Activated CD4-positive, alpha-beta T cell treated with anti-CD3 and anti-CD28 coated beads, Interleukin-10, Interleukin-2, amounts not matched to agents 100 ng/mL and 50 ng/mL, durations not matched to agents 16 hours and 8 hours (primary cell): ENCODE measurements at regions not wholly inside any gene's neighbourhood (a gene's known extent, or its start where the extent isn't known, plus 50 kb on each side); places are given as distances from the start of the nearest gene placed in this dataset.
A peak's percentile ranks its signal among the peaks of the same experiment; 100 is the strongest.

ENCODE experiments used
- DNase-seq: peaks from one replicate; pipeline ENCODE4 v3.0.0-alpha.2; 2020

GRCh38 chr5:38720554-38721361 lies 125.1 kb upstream of the OSMR start:
- DNase-seq = no peak

GRCh38 chr5:38722918-38723317 lies 122.9 kb upstream of the OSMR start:
- DNase-seq = peak; percentile 64

GRCh38 chr5:38723426-38723825 lies 122.4 kb upstream of the OSMR start:
- DNase-seq = peak; percentile 37

DNA sequence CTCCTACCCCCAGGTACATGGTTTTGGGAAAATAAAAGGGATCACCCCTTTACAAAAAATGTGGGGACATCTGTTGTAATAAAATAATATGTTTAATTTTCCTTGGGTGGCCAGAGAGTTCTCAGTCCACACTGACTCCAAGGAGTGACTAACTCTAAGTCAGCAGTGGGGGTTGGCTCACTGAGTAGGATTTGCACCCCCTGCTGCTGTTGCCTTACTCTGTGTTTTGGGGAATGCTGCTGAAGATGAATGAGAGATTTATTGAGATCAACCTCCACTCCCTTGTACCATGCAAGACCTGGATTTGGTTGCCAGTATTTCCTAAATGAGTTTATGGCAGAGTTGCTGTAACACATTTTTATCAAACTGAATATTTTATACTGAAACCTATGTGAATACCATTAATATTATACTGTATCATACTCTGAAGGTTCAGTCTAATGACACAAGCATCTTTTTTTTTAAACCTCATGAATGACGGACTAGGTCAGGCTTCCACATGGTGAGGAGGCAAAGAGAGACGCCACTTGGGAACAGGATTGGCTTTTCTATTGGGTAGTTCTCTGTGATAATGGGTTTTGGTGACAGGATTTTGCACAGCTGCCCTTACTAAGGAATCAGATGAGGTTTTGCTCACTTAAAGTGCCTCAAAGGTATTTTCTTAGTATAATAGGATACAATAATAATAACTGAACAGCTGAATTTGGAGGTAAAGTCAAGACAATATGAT lies 121.3 kb upstream of the OSMR start:
- DNase-seq = no peak

DNA sequence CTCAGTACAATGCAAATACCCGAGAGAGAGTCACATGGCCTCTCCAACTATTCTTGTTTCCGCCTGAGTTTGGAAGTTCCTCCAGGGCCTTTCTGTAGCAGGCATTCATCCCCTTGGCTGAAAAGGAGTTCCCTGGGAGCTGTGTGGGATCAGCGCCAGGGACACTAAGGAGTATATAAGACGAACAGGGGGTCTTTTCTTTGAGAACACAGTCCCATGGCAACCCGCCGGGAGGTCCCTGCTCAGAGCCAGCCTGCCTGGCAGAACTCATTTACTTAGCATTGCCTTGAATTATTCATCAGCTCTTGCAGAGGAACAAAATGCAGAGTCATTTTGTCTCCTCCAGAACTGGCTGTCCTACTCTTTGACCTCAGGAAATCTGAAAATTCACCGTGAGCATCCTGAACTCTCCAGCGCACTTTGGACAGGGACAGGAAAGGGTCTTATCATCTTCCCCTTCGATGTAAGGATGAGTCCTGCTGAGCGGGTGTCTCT lies 120.4 kb upstream of the OSMR start:
- no peak for DNase-seq

DNA sequence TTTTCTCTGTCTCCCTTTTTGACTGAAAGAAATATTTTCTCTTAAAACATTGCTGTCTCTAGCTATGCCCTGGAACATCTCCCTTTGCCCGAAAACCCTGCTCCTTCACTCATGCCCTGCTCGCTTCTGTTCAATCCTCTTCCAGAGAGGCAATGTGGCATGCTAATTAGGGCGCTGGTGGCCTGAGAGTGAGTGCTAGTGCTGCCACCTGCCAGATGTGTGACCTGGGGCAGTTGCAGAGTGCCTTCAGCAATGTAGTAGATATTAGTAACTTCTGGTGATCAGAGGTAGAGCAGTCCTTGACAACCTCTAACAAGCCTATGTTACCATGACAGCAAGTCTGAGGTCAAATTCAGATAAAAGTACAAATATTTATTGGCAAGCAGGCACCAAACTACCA lies 119.5 kb upstream of the OSMR start:
- no peak for DNase-seq

DNA sequence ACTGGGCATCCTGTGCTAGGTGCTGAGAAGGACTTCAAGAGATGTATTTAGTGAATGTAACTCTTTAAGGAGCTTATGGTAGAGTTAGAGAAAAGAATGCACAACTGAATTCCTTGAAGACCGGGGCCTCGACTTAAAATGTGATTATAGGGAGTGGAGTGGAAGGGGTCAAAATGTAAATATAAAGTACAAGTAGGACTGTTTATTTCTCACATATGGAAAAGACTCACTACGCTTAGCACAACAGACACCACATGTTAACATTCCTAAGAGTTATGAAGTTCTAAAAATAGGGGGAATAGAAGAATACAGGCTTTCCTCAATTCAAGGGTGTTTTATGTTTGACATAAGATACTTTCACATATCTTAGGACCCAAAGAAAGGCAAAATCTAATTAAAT lies 117.8 kb upstream of the OSMR start:
- DNase-seq = no peak

DNA sequence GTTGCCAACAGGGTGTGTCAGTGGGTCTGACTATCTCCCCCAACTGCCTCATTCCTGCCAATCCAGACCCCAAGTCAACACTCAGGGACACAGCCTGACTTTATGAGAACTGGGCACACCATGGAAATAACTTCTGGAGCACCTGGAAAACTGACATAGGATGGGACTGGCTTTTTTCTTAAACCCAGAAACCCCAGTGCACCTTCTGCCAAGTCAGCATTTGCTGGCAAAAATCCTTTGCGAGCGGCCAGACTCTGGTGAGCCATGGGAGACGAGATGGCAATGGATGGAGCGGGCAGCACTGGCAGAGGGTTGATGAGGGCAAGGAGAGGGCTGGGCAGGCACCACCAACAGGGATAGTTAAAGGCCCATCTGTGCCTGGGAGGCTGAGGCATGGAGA lies 114.4 kb upstream of the OSMR start:
- DNase-seq = no peak

- no peak for DNase-seq
Observed at GRCh38 chr5:38734353-38734752, 111.5 kb upstream of the OSMR start.

GRCh38 chr5:38736089-38736488 lies 109.7 kb upstream of the OSMR start:
- DNase-seq = no peak

GRCh38 chr5:38737976-38738375 lies 107.8 kb upstream of the OSMR start:
- no peak for DNase-seq

- no peak for DNase-seq
Observed at GRCh38 chr5:38739011-38739704, 106.7 kb upstream of the OSMR start.

DNA sequence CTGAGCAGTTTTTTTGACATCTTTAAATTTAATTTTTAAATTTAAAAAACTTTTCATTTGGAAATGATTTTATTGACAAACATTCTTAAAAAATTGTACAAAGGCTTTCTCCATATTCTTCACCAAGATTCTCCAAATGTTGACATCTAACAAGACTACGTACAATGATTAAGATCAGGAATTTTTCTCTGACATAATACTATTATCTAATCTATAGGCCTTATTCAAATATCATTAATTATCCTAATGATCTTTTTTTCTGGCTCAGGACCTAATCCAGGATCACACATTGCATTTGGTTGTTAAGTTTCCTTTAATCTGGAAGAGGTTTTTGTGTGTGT lies 106.1 kb upstream of the OSMR start:
- no peak for DNase-seq

DNA sequence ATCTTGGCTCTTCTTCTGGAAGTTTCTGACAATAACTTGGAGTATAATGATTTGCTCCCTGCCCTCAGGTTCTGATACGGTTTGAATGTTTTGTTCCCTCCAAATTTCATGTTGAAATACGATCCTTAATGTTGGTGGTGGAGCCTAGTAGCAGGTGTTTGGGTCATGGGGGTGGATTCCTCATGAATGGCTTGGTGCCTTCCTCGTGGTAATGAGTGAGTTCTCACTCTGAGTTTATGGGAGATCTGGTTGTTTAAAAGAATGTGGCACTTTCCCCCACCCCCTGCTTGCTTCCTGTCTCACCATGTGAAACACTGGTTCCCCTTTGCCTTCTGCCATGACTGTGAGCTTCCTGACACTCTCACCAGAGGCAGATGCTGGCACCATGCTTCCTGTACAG lies 103.0 kb upstream of the OSMR start:
- DNase-seq = no peak

- no peak for DNase-seq
Observed at GRCh38 chr5:38743562-38743961, 102.2 kb upstream of the OSMR start.

DNA sequence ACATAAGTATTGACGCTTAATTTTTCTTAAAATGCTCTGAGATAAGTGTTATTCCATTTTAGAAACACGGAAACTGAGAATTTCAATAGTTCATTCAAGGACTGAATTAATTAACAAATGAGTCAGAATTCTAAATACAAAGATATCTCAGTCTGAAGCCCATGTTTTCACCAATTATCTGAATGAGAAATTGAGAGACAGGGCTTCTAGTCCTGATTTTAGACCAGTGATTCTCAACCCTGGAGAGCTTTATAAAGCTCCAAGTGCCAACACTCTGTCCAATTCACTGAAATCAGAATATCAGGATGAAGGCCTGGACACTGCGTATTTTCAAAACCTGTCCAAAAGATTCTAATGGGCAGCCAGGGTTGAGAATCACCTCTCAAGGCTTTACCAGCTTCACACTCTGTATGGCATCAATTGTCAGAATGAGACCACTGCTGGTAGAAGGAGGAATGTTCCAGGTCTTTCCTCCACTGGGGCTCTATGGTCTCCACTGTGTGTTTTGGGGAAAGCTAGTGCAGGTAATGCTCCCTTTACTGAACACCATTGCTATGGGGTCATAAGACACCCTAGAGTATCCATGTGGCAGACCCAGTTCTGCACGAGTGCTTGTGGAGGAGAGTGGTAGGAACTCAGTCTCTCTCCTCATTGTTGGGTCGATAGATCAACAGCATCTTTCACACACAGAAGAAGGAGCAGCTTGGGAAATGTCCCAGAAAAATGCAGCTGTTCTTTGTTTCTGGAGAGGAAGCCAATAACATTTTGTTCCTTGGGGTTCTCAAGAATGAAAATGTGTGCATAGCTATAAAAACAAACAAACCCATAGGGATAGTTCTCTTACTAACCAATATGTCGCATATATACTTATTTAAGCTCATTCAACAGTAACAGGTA lies 99.7 kb upstream of the OSMR start:
- no peak for DNase-seq

DNA sequence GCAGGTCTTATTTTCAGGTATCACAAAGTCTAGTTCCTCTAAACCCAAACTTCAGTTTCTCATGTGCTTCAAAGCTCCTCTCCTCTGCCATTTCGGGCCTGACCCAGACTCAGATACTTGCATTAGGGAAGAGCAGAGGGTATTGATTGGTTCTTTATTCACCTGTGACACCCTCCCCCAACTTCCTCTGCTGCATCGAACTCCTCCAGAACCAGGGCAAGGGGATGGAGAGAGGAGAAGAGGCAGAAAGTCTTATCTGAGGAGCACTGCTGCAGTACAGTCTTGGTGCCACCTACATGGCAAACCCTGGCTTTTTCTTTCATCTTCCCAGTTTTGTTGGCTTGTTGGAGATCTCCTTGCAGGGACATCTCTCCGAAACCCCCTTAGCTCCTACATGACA lies 96.0 kb upstream of the OSMR start:
- no peak for DNase-seq

GRCh38 chr5:38751103-38751502 lies 94.7 kb upstream of the OSMR start:
- DNase-seq = no peak

- DNase-seq = no peak
Observed at GRCh38 chr5:38752012-38752536, 93.7 kb upstream of the OSMR start.

DNA sequence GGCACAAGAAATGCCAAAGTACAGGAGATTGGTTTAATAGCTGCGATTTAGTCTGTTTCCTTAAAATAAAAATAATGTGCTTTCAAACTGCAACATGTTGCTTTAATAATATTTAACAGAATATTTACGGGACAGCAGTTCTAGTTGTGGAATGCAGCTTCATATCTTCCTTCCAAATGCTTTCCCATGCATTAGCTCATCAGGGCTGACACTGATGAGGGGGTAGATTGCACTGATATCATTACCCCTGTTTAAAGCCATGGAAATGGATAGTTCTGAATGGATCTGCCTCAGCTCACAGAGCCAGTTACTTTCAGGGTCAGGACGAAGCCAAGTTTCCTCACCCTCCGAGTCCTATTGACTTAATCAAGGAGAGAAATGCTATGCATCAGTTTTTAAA lies 93.2 kb upstream of the OSMR start:
- DNase-seq = no peak

GRCh38 chr5:38753141-38753540 lies 92.7 kb upstream of the OSMR start:
- DNase-seq = no peak

GRCh38 chr5:38753776-38754175 lies 92.0 kb upstream of the OSMR start:
- no peak for DNase-seq

- DNase-seq = no peak
Observed at GRCh38 chr5:38755181-38755580, 90.6 kb upstream of the OSMR start.
